Upper lobe of left lung (tissue), 4 donors: ENCODE measurements at regions not wholly inside any gene's neighbourhood (a gene's known extent, or its start where the extent isn't known, plus 50 kb on each side); places are given as distances from the start of the nearest gene placed in this dataset.

Source experiments
- CTCF ChIP-seq, 6 experiments: fragments of 450-650 bp in 4 of 6; fragments of 200-600 bp in 2 of 6; sonication (generic) in 2 of 6; IDR thresholded peaks; one replicate each; pipeline ENCODE4 v1.5.1; 2016 to 2019; ENCODE audit warnings: antibody characterized with exemption in 6 of 6
- EP300 ChIP-seq, 4 donors: sonication (generic); formaldehyde crosslinking; IDR thresholded peaks; one replicate each; pipeline ENCODE4 v1.5.1; 2017; ENCODE audit warnings: antibody characterized with exemption in 4 of 4, control low read depth in 2 of 4
- POLR2A ChIP-seq, 4 donors: fragments of 450-650 bp; IDR thresholded peaks; one replicate each; pipeline ENCODE4 v1.5.1; 2016 to 2017; ENCODE audit warnings: antibody characterized with exemption in 4 of 4, mild to moderate bottlenecking in 2 of 4
- POLR2AphosphoS5 ChIP-seq, 2 donors: sonication (generic); formaldehyde crosslinking; IDR thresholded peaks; one replicate each; pipeline ENCODE4 v1.5.1; 2017; ENCODE audit warnings: antibody characterized with exemption in 2 of 2

DNA sequence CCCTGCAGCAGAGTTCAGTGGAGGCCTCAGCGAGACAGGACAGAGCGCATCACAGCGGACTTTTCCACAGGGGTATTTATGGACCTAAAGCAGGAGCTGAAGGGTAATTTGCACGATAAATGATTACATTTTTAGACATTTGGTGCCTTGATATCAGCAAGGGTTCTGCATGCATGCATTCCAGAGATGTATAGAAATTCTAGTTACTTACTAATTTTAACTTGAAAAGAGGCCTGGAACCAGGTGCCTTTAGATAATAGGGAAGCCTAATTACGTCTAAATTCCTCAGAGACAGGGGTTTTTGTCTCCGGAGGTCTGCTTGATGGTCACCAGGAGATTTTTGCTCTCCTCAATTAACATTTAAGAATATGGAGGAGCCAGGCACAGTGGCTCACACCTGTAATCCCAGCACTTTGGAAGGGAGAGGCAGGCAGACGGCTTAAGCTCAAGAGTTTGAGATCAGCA lies 79.8 kb upstream of the MFGE8 start:
- TF ChIP-seq CTCF (IDR thresholded peaks at IDR 0.05) (no peak), POLR2AphosphoS5 (IDR thresholded peaks at IDR 0.05) (no peak), POLR2A (IDR thresholded peaks at IDR 0.05) (no peak), EP300 (IDR thresholded peaks at IDR 0.05) (no peak)
